HG02678 (cell line): ENCODE measurements at regions not wholly inside any gene's neighbourhood (a gene's known extent, or its start where the extent isn't known, plus 50 kb on each side); places are given as distances from the start of the nearest gene placed in this dataset.
"Not testable (repeated sequence)": the region's sequence is repeated elsewhere in the genome, so short reads cannot be mapped to it uniquely, and the experiment has no call there.

Source experiments
- ATAC-seq: cut with Tn5 transposase; IDR thresholded peaks from one replicate; pipeline ENCODE4 v1.9.1; 2021; ENCODE audit warnings: mild to moderate bottlenecking, moderate library complexity; ENCODE audit not compliant: unreplicated experiment

DNA sequence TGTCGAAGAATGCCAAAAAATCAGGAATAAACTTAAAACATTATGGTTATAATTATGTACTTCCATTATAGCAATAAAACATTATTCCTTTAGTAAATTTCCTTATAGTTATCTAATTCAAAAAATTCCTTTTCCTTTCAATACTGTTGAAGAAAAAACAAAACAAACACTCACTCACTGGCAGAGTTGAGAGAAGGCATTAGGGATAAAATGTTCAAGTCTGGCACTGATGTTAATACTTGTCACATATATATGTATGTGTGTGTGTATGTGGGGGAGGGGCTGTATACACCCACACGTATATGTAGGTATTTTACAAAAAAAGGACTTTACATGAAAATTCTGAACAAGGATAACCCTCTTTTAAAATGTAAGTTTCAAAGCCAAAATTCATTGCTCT lies 150.2 kb upstream of the MEOX2 start:
- ATAC-seq = no peak

DNA sequence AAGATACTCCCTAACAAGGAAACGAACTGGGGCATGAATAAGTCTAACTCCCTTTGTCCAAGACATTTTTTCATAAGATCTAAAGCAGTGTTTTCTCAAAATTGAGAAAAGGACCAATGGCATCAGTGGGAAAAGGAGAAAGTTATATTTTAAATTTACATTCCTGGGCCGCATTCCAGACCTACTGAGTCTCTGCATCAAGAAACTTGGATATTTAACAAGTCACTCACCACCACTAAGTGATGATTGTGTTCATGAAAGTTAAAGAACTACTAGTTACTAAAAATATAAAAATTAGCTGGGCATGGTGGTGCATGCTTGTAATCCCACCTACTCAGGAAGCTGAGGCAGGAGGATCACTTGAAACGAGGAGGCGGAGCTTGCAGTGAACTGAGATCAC lies 149.6 kb upstream of the MEOX2 start:
- ATAC-seq = no peak

DNA sequence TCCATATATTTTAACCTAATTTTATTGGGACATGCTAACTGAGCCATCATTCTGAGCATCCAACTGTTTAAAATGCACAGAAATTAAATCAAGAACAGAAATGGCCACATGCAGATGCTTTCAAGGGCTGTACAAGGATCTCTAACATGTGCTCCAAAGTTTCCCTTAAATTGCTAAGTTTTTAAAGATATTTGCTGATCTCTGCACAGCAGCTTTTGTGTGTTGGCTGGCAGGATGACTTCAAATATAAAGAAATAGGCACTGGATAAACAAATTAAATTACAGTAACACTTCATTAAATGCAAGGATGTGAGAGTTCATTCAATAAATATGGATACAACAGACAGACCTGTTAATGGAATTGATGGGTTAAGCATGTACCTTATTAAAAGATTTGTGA lies 148.0 kb upstream of the MEOX2 start:
- no peak for ATAC-seq

DNA sequence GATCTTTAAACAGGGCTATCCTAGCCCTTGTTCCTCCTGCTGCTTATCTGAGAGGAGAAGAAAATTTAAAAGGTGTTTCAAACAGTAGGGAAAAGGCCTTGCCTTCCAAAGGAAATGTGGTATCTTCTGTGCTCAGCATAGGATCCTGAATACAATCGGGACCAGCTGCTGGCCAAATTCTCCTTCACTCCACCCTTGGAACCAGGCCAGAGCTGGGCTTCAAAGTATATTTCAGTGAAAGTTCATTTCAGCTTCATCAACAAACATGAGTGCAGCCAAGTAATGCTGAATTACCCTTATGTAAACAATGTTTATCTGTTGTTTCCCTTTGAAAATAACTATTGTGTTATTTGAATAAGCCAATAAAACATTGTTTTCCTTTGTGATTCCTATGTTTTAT lies 146.5 kb upstream of the MEOX2 start:
- ATAC-seq = no peak

DNA sequence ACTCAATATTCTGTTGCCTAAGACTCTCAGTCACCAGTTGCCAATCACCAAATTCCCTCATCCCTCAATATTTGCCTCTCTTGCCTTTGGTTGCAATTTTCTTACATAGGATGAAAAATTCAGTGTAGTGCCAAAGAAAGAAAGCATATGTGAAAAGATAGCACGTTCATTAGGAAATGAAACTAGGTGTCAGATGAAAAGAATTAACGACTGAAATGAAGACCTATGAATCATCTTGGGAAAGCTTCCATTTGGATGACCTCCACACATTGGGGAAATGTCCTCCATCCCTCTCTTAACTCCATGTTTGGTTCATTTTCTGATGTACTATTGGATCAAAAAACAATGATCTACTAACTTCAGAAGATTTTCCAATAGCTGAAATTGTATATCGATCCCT lies 145.1 kb upstream of the MEOX2 start:
- ATAC-seq = no peak

DNA sequence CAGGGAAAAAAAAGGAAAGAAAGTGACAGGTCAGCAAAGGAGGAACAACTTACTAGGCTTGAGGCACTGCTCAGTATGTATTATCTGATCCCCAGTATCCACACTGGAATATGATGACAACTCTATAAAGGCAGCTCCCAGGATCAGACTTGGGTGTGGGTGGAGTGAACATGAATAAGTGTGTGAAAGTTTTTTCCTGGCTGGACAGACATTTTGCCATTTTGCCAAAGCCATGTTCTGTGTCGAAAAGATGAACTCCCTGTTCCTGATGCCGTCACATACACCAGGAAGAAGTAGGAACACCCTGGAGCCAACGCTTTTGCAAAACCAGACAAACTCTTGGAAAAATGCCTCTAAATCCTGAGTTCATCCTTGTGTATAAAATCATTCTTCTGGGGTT lies 143.2 kb upstream of the MEOX2 start:
- no peak for ATAC-seq

DNA sequence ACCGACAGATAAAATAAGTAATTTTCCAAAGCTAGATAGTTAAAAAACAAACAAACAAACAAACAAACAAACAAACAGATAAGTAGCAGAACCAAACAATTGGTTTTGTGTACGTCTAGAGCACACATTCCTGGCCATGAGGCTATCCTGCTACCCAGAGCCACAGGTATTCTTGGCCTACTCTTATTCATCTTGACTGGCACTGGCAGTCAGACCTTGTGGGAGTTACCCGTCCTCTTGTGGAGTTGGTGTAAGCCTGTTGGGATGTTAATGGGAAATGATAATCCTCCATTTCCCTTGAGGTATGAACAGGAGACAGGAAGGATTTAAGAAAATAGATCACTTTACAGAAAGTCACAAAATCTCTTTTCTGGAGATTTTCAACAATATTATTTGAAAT lies 142.4 kb upstream of the MEOX2 start:
- no peak for ATAC-seq

DNA sequence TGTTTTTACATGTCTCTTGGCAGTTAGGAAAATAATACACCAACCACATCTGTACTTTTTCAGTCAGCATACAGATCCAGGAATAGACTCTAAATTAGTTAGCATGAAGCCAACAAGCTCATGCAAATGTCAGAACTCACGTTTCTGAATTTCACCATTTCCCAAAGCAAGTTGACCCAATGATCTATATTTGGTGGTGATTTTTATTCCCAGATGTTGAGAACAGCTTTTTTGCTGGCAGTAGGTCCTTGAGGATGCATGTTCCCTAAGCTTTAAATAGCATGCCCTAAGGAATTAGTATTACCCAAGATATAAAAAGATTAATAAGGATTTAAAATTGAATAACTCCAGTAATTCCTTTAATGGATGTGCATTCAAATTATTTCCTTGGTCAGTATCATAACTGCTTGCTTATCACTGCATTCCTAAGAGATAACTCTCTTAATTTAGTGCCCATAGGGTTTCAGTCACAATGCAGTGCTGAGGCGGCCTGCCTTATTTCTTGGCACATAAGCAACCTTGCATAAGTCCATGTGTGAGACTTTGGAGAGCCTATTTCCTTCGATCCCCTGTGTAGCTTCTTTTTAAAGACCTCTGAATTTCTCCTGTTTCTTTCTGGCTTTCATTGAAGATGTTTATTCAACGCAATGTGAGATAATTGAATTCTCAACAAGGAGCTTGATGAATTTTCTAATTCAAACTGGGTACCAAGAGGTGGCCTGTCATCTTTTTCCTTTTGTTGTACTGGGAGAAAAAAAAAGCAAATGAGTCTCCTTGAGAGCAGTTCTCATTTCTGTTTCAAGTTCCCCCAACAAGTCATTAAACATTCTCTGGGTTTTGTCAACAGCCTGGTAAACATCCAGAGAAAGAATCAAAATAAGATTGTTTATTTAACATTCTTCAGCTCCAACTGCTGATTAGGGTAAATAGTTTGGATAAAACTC lies 135.3 kb upstream of the MEOX2 start:
- ATAC-seq = no peak

DNA sequence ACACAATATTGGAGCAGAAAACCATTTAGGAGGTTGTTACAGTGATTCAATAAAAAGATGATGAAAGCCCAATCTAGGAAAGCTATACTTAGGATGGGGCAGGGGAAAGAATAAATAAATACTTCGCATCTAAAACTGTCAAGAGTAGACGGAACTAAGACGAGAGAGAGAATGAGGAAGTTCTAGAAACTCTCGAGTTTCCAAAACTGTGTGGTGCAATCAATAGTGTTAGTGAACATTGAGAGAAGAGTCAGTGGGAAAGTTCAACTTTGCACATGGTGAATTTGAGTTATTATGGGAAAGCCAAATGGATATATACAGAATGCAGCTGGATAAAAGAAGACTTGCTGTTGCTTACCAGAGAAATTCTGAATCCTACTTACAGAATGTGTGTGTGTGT lies 133.8 kb upstream of the MEOX2 start:
- ATAC-seq = no peak

DNA sequence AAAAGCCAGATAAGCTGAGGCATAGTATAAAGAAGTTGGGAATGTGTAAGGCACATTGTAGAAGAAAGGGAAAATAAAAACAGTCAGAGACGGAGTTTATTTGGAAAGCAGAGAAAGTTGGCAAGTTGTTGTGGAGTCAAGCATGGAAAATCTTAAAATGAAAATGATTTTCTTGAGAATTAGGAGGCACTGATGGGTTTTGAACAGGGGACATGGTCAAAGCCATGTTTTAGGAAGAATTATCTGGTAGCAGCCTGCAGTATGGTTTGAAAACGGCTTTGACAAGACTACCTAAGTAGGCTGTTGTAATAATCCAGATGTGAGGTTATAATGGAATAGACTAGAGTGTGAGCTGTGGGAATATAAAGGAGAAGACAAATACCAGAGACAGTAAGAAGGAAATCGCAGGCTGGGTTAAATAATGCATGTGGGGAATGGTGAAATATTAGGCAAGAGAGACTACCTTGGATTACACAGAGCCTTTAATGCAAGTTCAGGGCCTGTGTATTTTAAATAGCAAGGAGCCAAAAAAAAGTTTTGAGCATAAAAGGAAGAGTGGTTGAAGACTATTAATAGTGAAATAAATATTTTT lies 130.4 kb upstream of the MEOX2 start:
- no peak for ATAC-seq

DNA sequence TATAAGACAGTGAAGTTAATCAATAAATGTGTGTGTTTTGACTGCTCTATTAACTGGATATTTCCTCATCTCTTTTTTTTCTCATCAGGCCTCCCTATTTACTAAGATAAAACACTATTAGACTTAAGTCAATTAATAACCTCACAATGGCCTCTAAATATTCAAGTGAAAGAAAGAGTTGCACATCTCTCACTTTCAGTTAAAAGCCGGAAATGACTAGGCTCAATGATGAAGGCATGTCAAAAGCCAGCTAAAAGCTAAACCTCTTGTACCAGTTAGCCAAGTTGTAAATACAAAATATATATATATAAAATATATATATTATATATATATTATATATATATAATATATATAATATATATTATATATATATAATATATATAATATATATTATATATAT lies 127.0 kb upstream of the MEOX2 start:
- ATAC-seq = no peak

DNA sequence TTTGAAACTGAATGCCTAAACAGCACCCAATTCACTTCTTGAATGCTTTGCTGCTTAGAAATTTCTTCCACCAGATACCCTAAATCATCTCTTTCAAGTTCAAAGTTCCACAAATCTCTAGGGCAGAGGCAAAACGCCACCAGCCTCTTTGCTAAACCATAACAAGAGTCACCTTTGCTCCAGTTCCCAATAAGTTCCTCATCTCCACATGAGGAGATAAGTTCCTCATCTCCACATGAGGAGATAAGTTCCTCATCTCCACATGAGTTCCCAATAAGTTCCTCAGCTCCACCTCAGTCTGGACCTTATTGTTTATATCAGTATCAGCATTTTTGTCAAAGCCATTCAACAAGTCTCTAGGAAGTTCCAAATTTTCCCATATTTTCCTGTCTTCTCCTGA lies 123.9 kb upstream of the MEOX2 start:
- ATAC-seq = not testable (repeated sequence)

DNA sequence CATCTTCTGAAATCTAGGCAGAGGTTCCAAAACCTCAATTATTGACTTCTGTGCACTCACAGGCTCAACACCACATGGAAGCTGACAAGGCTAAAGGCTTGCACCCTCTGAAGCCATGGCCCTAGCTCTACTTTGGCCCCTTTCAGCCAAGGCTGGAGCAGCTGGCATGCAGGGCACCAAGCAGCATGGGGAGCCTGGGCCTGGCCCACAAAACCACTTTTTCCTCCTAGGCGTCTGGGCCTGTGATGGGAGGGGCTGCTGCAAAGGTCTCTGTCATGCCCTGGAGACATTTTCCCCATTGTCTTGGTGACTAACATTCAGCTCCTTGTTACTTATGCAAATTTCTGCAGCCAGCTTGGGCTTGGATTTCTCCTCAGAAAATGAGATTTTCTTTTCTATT lies 123.5 kb upstream of the MEOX2 start:
- ATAC-seq = not testable (repeated sequence)

DNA sequence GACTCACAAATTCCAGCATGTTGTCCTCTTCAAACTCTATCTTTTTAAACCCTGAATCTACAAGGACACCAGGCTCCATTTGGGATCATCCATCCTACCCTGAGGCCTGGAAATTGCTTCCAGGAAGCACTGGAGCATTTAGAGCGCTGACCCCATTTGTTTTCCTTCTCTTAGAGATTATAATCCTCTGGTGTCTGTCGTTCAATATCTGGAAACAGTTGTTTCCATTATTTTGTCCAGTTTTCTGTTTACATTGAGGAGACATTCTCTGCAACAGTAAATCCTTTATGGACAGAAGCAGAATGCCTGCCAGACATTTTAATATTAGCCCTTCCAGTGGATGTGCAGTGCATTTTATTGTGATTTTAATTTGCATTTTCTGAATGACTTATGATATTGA lies 119.4 kb upstream of the MEOX2 start:
- no peak for ATAC-seq

DNA sequence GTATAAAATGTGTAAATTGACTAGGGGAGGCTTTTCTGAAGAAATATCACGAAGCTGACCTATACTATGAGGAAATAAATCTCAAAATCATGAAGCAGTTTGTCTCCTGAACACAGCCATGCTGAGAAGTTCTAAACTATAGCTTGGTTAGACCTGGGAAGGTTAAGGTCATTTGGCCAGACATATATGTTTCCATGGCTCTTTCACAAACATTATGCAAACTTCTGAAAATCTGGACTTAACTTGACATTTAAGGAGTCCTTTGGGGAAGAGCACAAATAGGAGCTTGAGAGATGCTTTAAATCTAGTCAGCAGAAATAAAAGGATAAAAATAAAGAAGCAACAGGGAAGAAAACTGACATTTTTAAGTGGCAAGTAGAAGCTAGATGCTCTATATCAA lies 115.9 kb upstream of the MEOX2 start:
- no peak for ATAC-seq

DNA sequence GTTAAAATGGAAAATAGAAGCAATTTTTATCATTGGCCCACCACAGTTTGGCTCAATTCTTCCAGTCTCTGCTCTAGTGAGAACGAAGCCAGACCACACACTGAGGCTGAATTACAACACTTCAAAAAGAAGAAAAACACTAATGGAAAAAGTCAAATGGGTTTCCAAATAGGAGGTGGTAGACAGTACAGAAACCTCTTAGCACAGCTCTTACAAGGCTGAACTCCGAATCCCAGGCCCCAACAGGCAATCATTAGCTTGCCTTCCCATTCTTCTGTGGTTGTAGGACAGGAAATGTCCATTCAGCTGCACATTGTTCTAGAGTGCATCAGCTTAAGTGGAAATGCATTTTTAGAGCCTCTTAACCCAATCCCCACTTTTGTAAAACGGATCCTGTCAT lies 115.1 kb upstream of the MEOX2 start:
- no peak for ATAC-seq

DNA sequence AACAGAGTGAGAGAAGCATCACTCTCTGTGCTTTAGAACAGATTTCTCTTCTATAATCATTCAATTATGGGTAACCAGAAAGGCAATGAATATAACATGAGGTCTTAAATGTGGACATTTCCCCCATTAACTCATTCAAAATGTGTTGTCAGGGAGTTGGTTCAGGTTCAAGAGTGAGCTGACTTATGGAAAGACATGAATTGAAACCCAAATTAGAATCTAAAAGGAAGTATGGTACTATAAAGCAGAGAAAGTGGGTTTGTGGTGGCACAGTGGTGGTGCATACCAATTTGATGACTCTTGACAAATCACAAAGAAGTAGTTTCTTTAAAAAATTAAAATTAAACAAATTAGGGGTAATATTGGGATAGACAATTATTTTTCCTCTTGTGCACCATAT lies 114.6 kb upstream of the MEOX2 start:
- no peak for ATAC-seq

DNA sequence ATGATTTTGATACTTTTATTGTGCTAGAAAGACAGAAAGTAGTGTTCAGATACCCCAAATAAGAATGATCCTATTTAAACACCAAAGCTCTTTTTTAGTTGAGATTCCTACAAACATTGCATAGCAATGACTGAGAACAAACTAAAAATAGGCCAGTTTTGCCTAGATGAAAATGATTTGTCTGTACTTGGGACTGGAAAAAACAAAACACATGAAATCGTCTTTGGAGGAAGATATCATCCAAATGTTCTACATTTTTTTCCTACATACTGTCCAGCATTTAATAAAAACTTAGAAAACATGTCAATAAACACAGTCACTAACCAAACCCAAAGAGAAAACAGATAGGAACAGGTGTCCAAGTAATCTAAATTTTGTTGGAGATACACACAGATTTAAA lies 111.6 kb upstream of the MEOX2 start:
- ATAC-seq = no peak

DNA sequence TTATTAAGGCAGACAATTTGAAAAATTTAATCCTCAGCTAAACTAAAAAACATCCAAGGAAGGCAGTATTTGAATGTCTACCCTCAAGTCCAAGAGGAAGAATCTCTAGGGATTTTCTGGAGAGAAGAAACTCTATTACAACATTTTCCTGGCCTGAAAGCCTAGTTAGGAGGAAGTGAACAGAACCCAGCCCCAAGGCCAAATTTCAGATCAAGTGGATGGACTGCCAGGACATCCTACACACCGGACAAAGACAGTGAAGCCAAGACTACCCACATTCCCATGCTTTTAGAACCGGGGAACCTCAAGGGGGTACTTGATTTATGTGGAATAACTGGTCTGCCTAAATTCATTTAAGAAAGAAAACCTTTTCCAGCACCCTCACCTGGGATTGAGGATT lies 108.9 kb upstream of the MEOX2 start:
- no peak for ATAC-seq

DNA sequence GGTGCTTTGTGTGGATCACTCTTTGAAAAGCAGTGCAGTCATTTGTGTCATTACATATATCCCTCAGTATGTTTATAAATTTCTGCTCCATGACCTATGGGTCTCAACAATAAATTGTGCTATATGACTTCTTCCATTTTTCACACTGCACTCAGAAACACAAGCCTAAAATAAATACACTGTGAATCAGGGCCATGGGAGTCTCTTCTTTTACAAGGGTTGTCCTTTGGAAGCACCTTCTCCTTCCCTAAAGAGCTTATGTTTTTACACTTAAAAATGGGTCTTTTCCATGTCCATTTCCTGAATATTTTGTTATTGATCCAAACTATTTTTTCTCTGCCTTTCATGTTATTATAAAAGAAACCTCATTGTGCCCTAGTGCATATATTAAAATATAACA lies 108.3 kb upstream of the MEOX2 start:
- ATAC-seq = no peak

DNA sequence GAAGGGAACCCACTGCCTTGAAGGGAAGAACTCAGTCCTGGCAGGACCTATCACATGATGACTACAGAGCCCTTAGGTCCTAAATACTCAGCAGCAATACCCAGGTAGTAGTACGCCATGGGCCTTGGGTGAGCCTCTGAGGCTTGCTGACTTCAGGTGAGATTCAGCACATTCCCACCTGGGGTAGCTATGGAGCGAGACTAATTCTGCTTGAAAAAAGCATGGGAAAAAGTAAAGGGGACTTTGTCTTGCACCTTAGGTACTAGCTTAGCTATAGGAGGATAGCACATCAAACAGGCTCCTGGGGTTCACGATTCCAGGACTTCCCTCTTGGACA lies 98.2 kb upstream of the MEOX2 start:
- no peak for ATAC-seq

DNA sequence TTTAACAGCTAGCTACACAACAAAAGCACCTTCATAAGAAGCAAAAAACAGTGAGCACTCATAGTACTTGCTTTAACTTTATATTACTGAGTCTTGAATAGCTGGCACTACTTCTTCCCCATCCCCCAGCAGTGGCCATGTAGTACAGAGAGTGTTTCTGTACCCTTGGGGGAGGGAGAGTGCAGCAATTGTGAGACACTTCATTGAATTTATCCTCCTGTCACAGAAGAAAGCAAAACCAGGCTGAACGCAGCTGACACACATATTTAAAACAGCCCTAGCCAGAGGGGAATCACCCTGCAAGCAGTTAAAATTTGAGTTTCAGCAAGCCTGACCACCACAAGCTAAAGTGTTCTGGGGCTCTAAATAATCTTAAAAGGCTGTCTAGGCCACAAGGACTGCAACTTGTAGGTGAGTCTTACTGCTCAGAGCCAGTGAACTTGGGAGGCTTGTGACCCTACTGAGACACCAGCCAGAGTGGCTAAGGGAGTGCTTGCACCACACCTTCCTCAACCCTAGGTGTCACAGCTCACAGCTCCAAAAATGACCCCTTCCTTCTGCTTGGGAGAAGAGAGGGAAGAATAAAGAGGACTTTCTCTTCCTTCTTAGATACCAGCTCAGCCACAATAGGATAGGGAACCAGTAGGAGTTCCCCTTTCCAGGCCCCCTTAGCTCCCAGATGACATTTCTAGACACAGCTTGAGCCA lies 97.7 kb upstream of the MEOX2 start:
- ATAC-seq = no peak
